ENCODE measurements at regions not wholly inside any gene's neighbourhood (a gene's known extent, or its start where the extent isn't known, plus 50 kb on each side); places are given as distances from the start of the nearest gene placed in this dataset.

GRCh38 chr9:84557751-84558150 lies 111.8 kb upstream of the NTRK2 start:
- TF ChIP-seq CTCF (IDR thresholded peaks at IDR 0.05) (no peak), POLR2A (IDR thresholded peaks at IDR 0.05) (no peak), POLR2AphosphoS5 (IDR thresholded peaks at IDR 0.05) (no peak)
